HAP-1 (cell line): ENCODE measurements at regions not wholly inside any gene's neighbourhood (a gene's known extent, or its start where the extent isn't known, plus 50 kb on each side); places are given as distances from the start of the nearest gene placed in this dataset.

Source experiments
- DNase-seq, 2 experiments: peaks; one replicate each; pipeline ENCODE4 v3.0.0-alpha.2; 2016 to 2020; ENCODE audit warnings: low spot score in 2 of 2
- H3K27me3 ChIP-seq: fragments of 250-450 bp; sonication (Bioruptor Pico); 2 replicates; pipeline ENCODE4 v1.5.1; 2020; ENCODE audit warnings: low read depth, mild to moderate bottlenecking, moderate library complexity
- H3K36me3 ChIP-seq: fragments of 250-450 bp; sonication (Bioruptor Pico); replicated peaks from 2 replicates; pipeline ENCODE4 v1.5.1; 2020; ENCODE audit warnings: mild to moderate bottlenecking
- H3K4me1 ChIP-seq: fragments of 250-450 bp; sonication (Bioruptor Pico); 2 replicates; pipeline ENCODE4 v1.5.1; 2020; ENCODE audit warnings: mild to moderate bottlenecking
- H3K4me3 ChIP-seq: fragments of 250-450 bp; sonication (Bioruptor Pico); 2 replicates; pipeline ENCODE4 v1.5.1; 2020; ENCODE audit warnings: mild to moderate bottlenecking, moderate library complexity
- H3K9me3 ChIP-seq: fragments of 250-450 bp; sonication (Bioruptor Pico); 2 replicates; pipeline ENCODE4 v1.5.1; 2020; ENCODE audit warnings: mild to moderate bottlenecking, moderate library complexity
- in situ Hi-C: fragments of 300-500 bp; cut with MboI; formaldehyde crosslinking; loops from 3 replicates; pipeline ENCODE4 v1.14.3; 2020; ENCODE audit warnings: low sequenced_read_pairs, inconsistent platforms, mixed read lengths

- in situ Hi-C loops, result no loop called here
- Histone ChIP-seq H3K9me3 (no peaks in the 10 kb centered on the region), H3K27me3 (no peaks in the 10 kb centered on the region), H3K36me3 (no peaks in the 10 kb centered on the region), H3K4me3 (no peak overlapping the region), H3K4me1 (no peaks in the 10 kb centered on the region)
- DNase-seq, result no peak
Observed at GRCh38 chr12:97781342-97781741, 318.7 kb downstream of the RMST start.

- no peak overlapping the region for H3K4me3 ChIP-seq
- in situ Hi-C loops, result no loop called here
Observed at GRCh38 chr12:97784904-97785303, 322.3 kb downstream of the RMST start.

GRCh38 chr12:97790281-97790680, 327.7 kb downstream of the RMST start:
- in situ Hi-C loops, result no loop called here
- no peaks in the 10 kb centered on the region for H3K9me3 ChIP-seq

More at GRCh38 chr12:97784904-97785303, 322.3 kb downstream of the RMST start:
- no peaks in the 10 kb centered on the region for H3K36me3 ChIP-seq
- H3K27me3 ChIP-seq, result no peaks in the 10 kb centered on the region
- H3K4me1 ChIP-seq, result no peaks in the 10 kb centered on the region
- H3K9me3 ChIP-seq, result no peaks in the 10 kb centered on the region
- no peak for DNase-seq

GRCh38 chr12:97797473-97797872, 334.9 kb downstream of the RMST start:
- Histone ChIP-seq H3K36me3 (no peaks in the 10 kb centered on the region), H3K9me3 (no peaks in the 10 kb centered on the region), H3K4me3 (no peak overlapping the region), H3K27me3 (no peaks in the 10 kb centered on the region), H3K4me1 (no peaks in the 10 kb centered on the region)
- in situ Hi-C loops, result no loop called here
- no peak for DNase-seq

More at GRCh38 chr12:97790281-97790680, 327.7 kb downstream of the RMST start:
- no peaks in the 10 kb centered on the region for H3K36me3 ChIP-seq
- no peaks in the 10 kb centered on the region for H3K4me1 ChIP-seq
- no peaks in the 10 kb centered on the region for H3K27me3 ChIP-seq
- no peak overlapping the region for H3K4me3 ChIP-seq
- DNase-seq, result no peak

- H3K4me1 ChIP-seq, result no peaks in the 10 kb centered on the region
- in situ Hi-C loops, result no loop called here
Observed at GRCh38 chr12:97800561-97800960, 338.0 kb downstream of the RMST start.

GRCh38 chr12:97801471-97802059, 339.0 kb downstream of the RMST start:
- Histone ChIP-seq H3K4me1 (no peaks in the 10 kb centered on the region), H3K27me3 (no peaks in the 10 kb centered on the region), H3K4me3 (no peak overlapping the region), H3K36me3 (no peaks in the 10 kb centered on the region), H3K9me3 (no peaks in the 10 kb centered on the region)
- in situ Hi-C loops, result no loop called here
- peak; percentile 26 to 35 for DNase-seq

More at GRCh38 chr12:97800561-97800960, 338.0 kb downstream of the RMST start:
- H3K36me3 ChIP-seq, result no peaks in the 10 kb centered on the region
- H3K4me3 ChIP-seq, result no peak overlapping the region
- no peaks in the 10 kb centered on the region for H3K9me3 ChIP-seq
- no peaks in the 10 kb centered on the region for H3K27me3 ChIP-seq
- no peak for DNase-seq

- Histone ChIP-seq H3K9me3 (no peaks in the 10 kb centered on the region), H3K4me3 (no peak overlapping the region), H3K27me3 (no peaks in the 10 kb centered on the region), H3K36me3 (no peaks in the 10 kb centered on the region), H3K4me1 (no peaks in the 10 kb centered on the region)
- in situ Hi-C loops, result no loop called here
- no peak for DNase-seq
Observed at GRCh38 chr12:97805146-97805545, 342.5 kb downstream of the RMST start.

- in situ Hi-C loops, result no loop called here
- Histone ChIP-seq H3K4me3 (no peak overlapping the region), H3K36me3 (no peaks in the 10 kb centered on the region), H3K4me1 (no peaks in the 10 kb centered on the region), H3K9me3 (no peaks in the 10 kb centered on the region), H3K27me3 (no peaks in the 10 kb centered on the region)
- no peak for DNase-seq
Observed at GRCh38 chr12:97813301-97813700, 350.7 kb downstream of the RMST start.

- no peak for DNase-seq
- Histone ChIP-seq H3K36me3 (no peaks in the 10 kb centered on the region), H3K4me1 (no peaks in the 10 kb centered on the region), H3K27me3 (0 out of 2 replicates have a peak, but pooled peaks cover 3% of the 10 kb centered on the region), H3K4me3 (no peak overlapping the region), H3K9me3 (no peaks in the 10 kb centered on the region)
- in situ Hi-C loops, result no loop called here
Observed at GRCh38 chr12:97821806-97822205, 359.2 kb downstream of the RMST start.

- no peak for DNase-seq
- no peaks in the 10 kb centered on the region for H3K27me3 ChIP-seq
- H3K36me3 ChIP-seq, result no peaks in the 10 kb centered on the region
- no peaks in the 10 kb centered on the region for H3K4me1 ChIP-seq
- in situ Hi-C loops, result no loop called here
- no peak overlapping the region for H3K4me3 ChIP-seq
- H3K9me3 ChIP-seq, result no peaks in the 10 kb centered on the region
Observed at GRCh38 chr12:97835541-97835940, 372.9 kb downstream of the RMST start.

GRCh38 chr12:97837401-97837800, 374.8 kb downstream of the RMST start:
- no peaks in the 10 kb centered on the region for H3K4me1 ChIP-seq
- H3K27me3 ChIP-seq, result no peaks in the 10 kb centered on the region
- DNase-seq, result no peak
- in situ Hi-C loops, result no loop called here
- H3K9me3 ChIP-seq, result no peaks in the 10 kb centered on the region
- no peak overlapping the region for H3K4me3 ChIP-seq
- H3K36me3 ChIP-seq, result no peaks in the 10 kb centered on the region

GRCh38 chr12:97848051-97848450, 385.4 kb downstream of the RMST start:
- Histone ChIP-seq H3K27me3 (no peaks in the 10 kb centered on the region), H3K4me3 (no peak overlapping the region), H3K36me3 (no peaks in the 10 kb centered on the region), H3K9me3 (no peaks in the 10 kb centered on the region), H3K4me1 (0 out of 2 replicates have a peak, but pooled peaks cover 2% of the 10 kb centered on the region)
- in situ Hi-C loops, result no loop called here
- DNase-seq, result no peak

- Histone ChIP-seq H3K4me3 (no peak overlapping the region), H3K4me1 (0 out of 2 replicates have a peak, but pooled peaks cover 3% of the 10 kb centered on the region), H3K9me3 (no peaks in the 10 kb centered on the region), H3K27me3 (no peaks in the 10 kb centered on the region), H3K36me3 (no peaks in the 10 kb centered on the region)
- in situ Hi-C loops, result no loop called here
- no peak for DNase-seq
Observed at GRCh38 chr12:97854477-97854876, 391.9 kb downstream of the RMST start.

GRCh38 chr12:97862072-97862471, 399.5 kb downstream of the RMST start:
- in situ Hi-C loops, result no loop called here
- Histone ChIP-seq H3K4me3 (no peak overlapping the region), H3K36me3 (no peaks in the 10 kb centered on the region), H3K27me3 (no peaks in the 10 kb centered on the region), H3K9me3 (no peaks in the 10 kb centered on the region), H3K4me1 (no peaks in the 10 kb centered on the region)
- no peak for DNase-seq

GRCh38 chr12:97875064-97875463, 412.5 kb downstream of the RMST start:
- no peak overlapping the region for H3K4me3 ChIP-seq
- H3K9me3 ChIP-seq, result no peaks in the 10 kb centered on the region
- DNase-seq, result peak in 1 of 2 experiments; percentile 52
- in situ Hi-C loops, result no loop called here
- no peaks in the 10 kb centered on the region for H3K36me3 ChIP-seq
- no peaks in the 10 kb centered on the region for H3K27me3 ChIP-seq
- no peaks in the 10 kb centered on the region for H3K4me1 ChIP-seq
